Loucy (cell line): ENCODE measurements at regions not wholly inside any gene's neighbourhood (a gene's known extent, or its start where the extent isn't known, plus 50 kb on each side); places are given as distances from the start of the nearest gene placed in this dataset.

Experiments used
- H2AFZ ChIP-seq: fragments of 200-600 bp; sonication (generic); 2 replicates; pipeline ENCODE4 v1.6.0; 2016; ENCODE audit warnings: antibody characterized with exemption, mild to moderate bottlenecking, low read length, moderate library complexity
- H3F3A ChIP-seq: fragments of 200-600 bp; 2 replicates; pipeline ENCODE4 v1.6.0; 2016; ENCODE audit warnings: antibody characterized with exemption, low read depth, mild to moderate bottlenecking
- H3K27me3 ChIP-seq: fragments of 200-600 bp; sonication (generic); 2 replicates; pipeline ENCODE4 v1.6.1; 2014; ENCODE audit warnings: low read length, mild to moderate bottlenecking; ENCODE audit not compliant: insufficient read depth, poor library complexity, severe bottlenecking
- H3K36me3 ChIP-seq: fragments of 200-600 bp; sonication (generic); 2 replicates; pipeline ENCODE4 v1.6.1; 2016; ENCODE audit warnings: low read length; ENCODE audit not compliant: insufficient read depth
- H3K4me1 ChIP-seq: fragments of 200-600 bp; sonication (generic); 2 replicates; pipeline ENCODE4 v1.5.1; 2014; ENCODE audit warnings: low read length, mild to moderate bottlenecking; ENCODE audit not compliant: insufficient read depth, poor library complexity, severe bottlenecking
- H3K4me2 ChIP-seq: fragments of 200-600 bp; sonication (generic); 2 replicates; pipeline ENCODE4 v1.6.0; 2014; ENCODE audit warnings: antibody characterized with exemption, low read length, low read depth, mild to moderate bottlenecking; ENCODE audit not compliant: poor library complexity, severe bottlenecking
- H3K4me3 ChIP-seq: fragments of 200-600 bp; sonication (generic); 2 replicates; pipeline ENCODE4 v1.5.1; 2014; ENCODE audit warnings: low read length, mild to moderate bottlenecking, mixed read lengths; ENCODE audit not compliant: poor library complexity, severe bottlenecking
- H3K79me2 ChIP-seq: fragments of 200-600 bp; sonication (generic); 2 replicates; pipeline ENCODE4 v1.6.1; 2014; ENCODE audit warnings: low read length; ENCODE audit not compliant: insufficient read depth
- H3K9ac ChIP-seq: fragments of 200-600 bp; sonication (generic); 2 replicates; pipeline ENCODE4 v1.6.0; 2014; ENCODE audit warnings: mild to moderate bottlenecking, low read depth, low read length, moderate library complexity; ENCODE audit not compliant: poor library complexity, severe bottlenecking
- H3K9me2 ChIP-seq: fragments of 200-600 bp; sonication (generic); replicated peaks from 2 replicates; pipeline ENCODE4 v1.6.1; 2016; ENCODE audit warnings: low read depth, low read length, mixed read lengths
- H3K9me3 ChIP-seq: fragments of 200-600 bp; sonication (generic); 2 replicates; pipeline ENCODE4 v1.6.1; 2014; ENCODE audit warnings: mild to moderate bottlenecking, antibody characterized with exemption, low read length, low read depth; ENCODE audit not compliant: insufficient read depth
- H4K20me1 ChIP-seq: fragments of 200-600 bp; sonication (generic); 2 replicates; pipeline ENCODE4 v1.6.0; 2014; ENCODE audit warnings: antibody characterized with exemption, low read length, mild to moderate bottlenecking; ENCODE audit not compliant: insufficient read depth, poor library complexity, severe bottlenecking
- CTCF ChIP-seq: fragments of 200-600 bp; sonication (generic); conservative IDR thresholded peaks from 2 replicates; pipeline ENCODE4 v1.5.1; 2014; ENCODE audit warnings: mild to moderate bottlenecking, antibody characterized with exemption, low read length
- EZH2phosphoT487 ChIP-seq: fragments of 200-600 bp; IDR thresholded peaks from 2 replicates; pipeline ENCODE4 v1.6.1; 2018; ENCODE audit warnings: antibody characterized with exemption, mild to moderate bottlenecking, moderate library complexity, borderline replicate concordance

GRCh38 chr6:168886964-168887363, 366.7 kb downstream of the THBS2 start:
- no peak overlapping the region for H2AFZ ChIP-seq
- H3K9ac ChIP-seq: no peak overlapping the region
- no peak overlapping the region for H3K4me2 ChIP-seq
- TF ChIP-seq CTCF (no peak), EZH2phosphoT487 (no peak)
- H3K9me3 ChIP-seq: peaks cover 15% of the 10 kb centered on the region; the same call in 1 of the 2 replicates
- no peak overlapping the region for H3K4me3 ChIP-seq
- H3F3A ChIP-seq: no peaks in the 10 kb centered on the region
- H4K20me1 ChIP-seq: no peaks in the 10 kb centered on the region
- no peaks in the 10 kb centered on the region for H3K4me1 ChIP-seq
- H3K27me3 ChIP-seq: no peaks in the 10 kb centered on the region
- no peaks in the 10 kb centered on the region for H3K9me2 ChIP-seq
- H3K36me3 ChIP-seq: no peaks in the 10 kb centered on the region
- no peaks in the 10 kb centered on the region for H3K79me2 ChIP-seq

- Histone ChIP-seq H3K79me2 (no peaks in the 10 kb centered on the region), H3F3A (no peaks in the 10 kb centered on the region), H2AFZ (no peak overlapping the region), H3K27me3 (no peaks in the 10 kb centered on the region), H3K9me2 (no peaks in the 10 kb centered on the region), H3K36me3 (no peaks in the 10 kb centered on the region), H3K4me3 (no peak overlapping the region), H4K20me1 (no peaks in the 10 kb centered on the region), H3K4me2 (no peak overlapping the region), H3K4me1 (no peaks in the 10 kb centered on the region), H3K9me3 (peaks cover 15% of the 10 kb centered on the region; the same call in 1 of the 2 replicates), H3K9ac (no peak overlapping the region)
- TF ChIP-seq CTCF (no peak), EZH2phosphoT487 (no peak)
Measured at GRCh38 chr6:168885751-168886742, 367.6 kb downstream of the THBS2 start.

- Histone ChIP-seq H3K4me1 (no peaks in the 10 kb centered on the region), H3K9me2 (no peaks in the 10 kb centered on the region), H3K27me3 (no peaks in the 10 kb centered on the region), H3K4me2 (no peak overlapping the region), H3K9me3 (peaks cover 15% of the 10 kb centered on the region; the same call in 1 of the 2 replicates), H3K79me2 (no peaks in the 10 kb centered on the region), H4K20me1 (no peaks in the 10 kb centered on the region), H3K4me3 (no peak overlapping the region), H3K36me3 (no peaks in the 10 kb centered on the region), H2AFZ (no peak overlapping the region), H3K9ac (no peak overlapping the region), H3F3A (no peaks in the 10 kb centered on the region)
- no peak for TF ChIP-seq EZH2phosphoT487
- TF ChIP-seq CTCF: no peak
Measured at GRCh38 chr6:168885196-168885595, 368.4 kb downstream of the THBS2 start.
